Tongue (tissue), 1 donor: ENCODE measurements at regions not wholly inside any gene's neighbourhood (a gene's known extent, or its start where the extent isn't known, plus 50 kb on each side); places are given as distances from the start of the nearest gene placed in this dataset.
"Not testable (repeated sequence)": the region's sequence is repeated elsewhere in the genome, so short reads cannot be mapped to it uniquely, and the experiment has no call there.

Experiments
- DNase-seq: peaks from one replicate; pipeline ENCODE4 v3.0.0-alpha.2; 2015

GRCh38 chr16:5965321-5965720, 867.7 kb upstream of the EEF2KMT start:
- DNase-seq, result no peak

GRCh38 chr16:5951486-5951885, 853.9 kb upstream of the EEF2KMT start:
- DNase-seq, result no peak

GRCh38 chr16:5944971-5945370, 847.4 kb upstream of the EEF2KMT start:
- no peak for DNase-seq

- no peak for DNase-seq
Measured at GRCh38 chr16:5938607-5939006, 841.0 kb upstream of the EEF2KMT start.

- DNase-seq, result no peak
Measured at GRCh38 chr16:5932906-5933305, 835.3 kb upstream of the EEF2KMT start.

- peak; percentile 70 for DNase-seq
Measured at GRCh38 chr16:5928476-5929065, 831.0 kb upstream of the EEF2KMT start.

GRCh38 chr16:5925850-5926249, 828.3 kb upstream of the EEF2KMT start:
- no peak for DNase-seq

- peak; percentile 43 for DNase-seq
Measured at GRCh38 chr16:5922686-5923085, 825.1 kb upstream of the EEF2KMT start.

GRCh38 chr16:5918567-5919130, 821.1 kb upstream of the EEF2KMT start:
- no peak for DNase-seq

- DNase-seq, result no peak
Measured at GRCh38 chr16:5917436-5918195, 820.0 kb upstream of the EEF2KMT start.

- no peak for DNase-seq
Measured at GRCh38 chr16:5916711-5917191, 819.2 kb upstream of the EEF2KMT start.

- no peak for DNase-seq
Measured at GRCh38 chr16:5911241-5911640, 813.6 kb upstream of the EEF2KMT start.

- not testable (repeated sequence) for DNase-seq
Measured at GRCh38 chr16:5909556-5909955, 812.0 kb upstream of the EEF2KMT start.

- DNase-seq, result no peak
Measured at GRCh38 chr16:5907544-5907943, 809.9 kb upstream of the EEF2KMT start.

- DNase-seq, result no peak
Measured at GRCh38 chr16:5906351-5906750, 808.8 kb upstream of the EEF2KMT start.

GRCh38 chr16:5905935-5906334, 808.3 kb upstream of the EEF2KMT start:
- no peak for DNase-seq

- no peak for DNase-seq
Measured at GRCh38 chr16:5903832-5904231, 806.2 kb upstream of the EEF2KMT start.

- peak; percentile 14 for DNase-seq
Measured at GRCh38 chr16:5903153-5903552, 805.6 kb upstream of the EEF2KMT start.

- no peak for DNase-seq
Measured at GRCh38 chr16:5900046-5900445, 802.5 kb upstream of the EEF2KMT start.

- DNase-seq, result peak; percentile 63
Measured at GRCh38 chr16:5895976-5896375, 798.4 kb upstream of the EEF2KMT start.

GRCh38 chr16:5895137-5895536, 797.5 kb upstream of the EEF2KMT start:
- DNase-seq, result peak; percentile 47

GRCh38 chr16:5891296-5891695, 793.7 kb upstream of the EEF2KMT start:
- DNase-seq, result no peak

GRCh38 chr16:5885521-5885920, 787.9 kb upstream of the EEF2KMT start:
- DNase-seq, result peak; percentile 21

- no peak for DNase-seq
Measured at GRCh38 chr16:5884996-5885395, 787.4 kb upstream of the EEF2KMT start.
